Retinal pigment epithelial cell (primary cell): ENCODE measurements at regions not wholly inside any gene's neighbourhood (a gene's known extent, or its start where the extent isn't known, plus 50 kb on each side); places are given as distances from the start of the nearest gene placed in this dataset.
"Not testable (repeated sequence)": the region's sequence is repeated elsewhere in the genome, so short reads cannot be mapped to it uniquely, and the experiment has no call there.

Experiments used
- DNase-seq: peaks from one replicate; pipeline ENCODE4 v3.0.0-alpha.2; 2010; ENCODE audit warnings: low read depth
- H3K4me3 ChIP-seq: 2 replicates; pipeline ENCODE4 v1.5.1; 2011; ENCODE audit warnings: mild to moderate bottlenecking, low read length, control low read depth, moderate library complexity
- CTCF ChIP-seq: conservative IDR thresholded peaks from 2 replicates; pipeline ENCODE4 v1.5.1; 2011; ENCODE audit warnings: low read depth, low read length, control low read depth, inconsistent platforms

GRCh38 chr15:67945131-67945530 lies 105.3 kb upstream of the RNU6-1 start:
- DNase-seq, result no peak

GRCh38 chr15:67945951-67946700 lies 106.3 kb upstream of the RNU6-1 start:
- H3K4me3 ChIP-seq, result no peak overlapping the region
- TF ChIP-seq CTCF, result no peak
- DNase-seq, result peak; percentile 51

More at GRCh38 chr15:67945131-67945530, 105.3 kb upstream of the RNU6-1 start:
- no peak for TF ChIP-seq CTCF
- H3K4me3 ChIP-seq, result no peak overlapping the region

DNA sequence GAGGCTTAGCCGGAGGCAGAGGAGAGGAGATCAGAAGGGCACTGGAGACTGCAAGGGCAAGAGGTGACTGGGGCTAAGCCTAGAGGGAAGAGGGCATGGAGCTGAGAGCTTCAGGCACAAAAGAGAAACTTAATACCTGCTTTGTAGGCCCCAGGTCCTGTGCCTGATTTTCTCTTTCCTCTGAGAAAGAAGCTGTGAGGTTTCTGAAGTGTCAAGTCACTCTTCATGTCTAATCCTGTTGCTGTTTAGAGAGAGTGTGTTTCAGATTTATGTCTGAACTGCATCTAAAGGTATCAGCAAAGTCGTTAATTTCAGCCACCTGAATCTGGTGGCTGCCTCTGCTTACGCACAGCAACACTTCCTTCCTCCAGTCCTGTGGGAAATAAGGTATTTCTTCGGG lies 106.9 kb upstream of the RNU6-1 start:
- no peak for TF ChIP-seq CTCF
- no peak for DNase-seq
- no peak overlapping the region for H3K4me3 ChIP-seq

DNA sequence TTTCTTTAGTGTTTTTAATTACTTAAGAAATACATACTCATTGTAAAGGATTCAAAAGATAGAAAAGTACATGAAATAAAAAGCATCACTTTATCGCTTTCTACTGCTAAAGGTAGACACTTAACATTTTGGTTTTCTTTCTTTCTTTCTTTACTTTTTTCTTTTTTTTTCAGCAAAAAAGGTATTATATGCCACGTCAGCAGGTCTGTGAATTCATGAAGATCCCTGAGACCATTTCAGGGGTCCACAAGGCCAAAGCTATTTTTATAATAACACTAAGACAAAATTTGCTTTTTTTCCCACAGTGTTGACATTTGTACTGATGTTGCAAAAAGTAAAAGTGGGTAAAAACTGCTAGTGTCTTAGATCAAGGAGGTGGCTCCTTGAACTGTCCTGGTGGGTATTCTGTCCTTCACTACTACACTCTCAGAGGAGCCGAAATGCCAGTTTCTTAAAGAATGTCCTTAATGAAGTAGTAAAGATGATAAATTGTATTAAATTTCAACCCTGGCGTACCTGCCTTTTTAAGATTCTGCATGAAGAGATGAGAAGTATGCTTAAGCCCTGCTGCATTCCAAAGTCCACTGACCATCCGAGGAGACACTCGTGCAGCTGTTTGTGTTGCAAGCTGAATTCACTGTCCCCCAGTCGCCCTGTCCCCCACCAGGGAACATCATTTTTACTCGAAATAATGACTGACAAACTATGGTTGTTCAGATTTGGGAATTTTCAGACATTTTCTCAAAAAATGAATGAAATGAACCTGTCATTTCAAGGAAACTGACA lies 106.7 kb upstream of the PIAS1 start:
- no peak for DNase-seq
- H3K4me3 ChIP-seq, result no peak overlapping the region
- no peak for TF ChIP-seq CTCF

DNA sequence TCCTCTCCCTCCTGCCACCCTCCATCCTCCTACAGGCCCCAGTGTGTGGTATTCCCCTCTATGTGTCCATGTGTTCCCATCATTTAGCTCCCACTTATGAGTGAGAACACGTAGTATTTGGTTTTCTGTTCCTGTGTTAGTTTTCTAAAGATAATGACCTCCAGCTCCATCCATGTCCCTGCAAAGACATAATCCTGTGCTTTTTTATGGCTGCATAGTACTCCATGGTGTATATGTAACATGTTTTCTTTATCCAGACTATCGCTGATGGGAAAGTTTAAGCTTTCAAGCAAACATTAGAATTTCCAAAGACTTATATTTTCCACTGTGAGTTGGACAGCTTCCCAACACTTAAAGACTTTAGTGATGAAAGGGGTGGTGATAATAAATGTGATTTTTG lies 105.9 kb upstream of the PIAS1 start:
- no peak overlapping the region for H3K4me3 ChIP-seq
- no peak for DNase-seq
- TF ChIP-seq CTCF, result no peak

DNA sequence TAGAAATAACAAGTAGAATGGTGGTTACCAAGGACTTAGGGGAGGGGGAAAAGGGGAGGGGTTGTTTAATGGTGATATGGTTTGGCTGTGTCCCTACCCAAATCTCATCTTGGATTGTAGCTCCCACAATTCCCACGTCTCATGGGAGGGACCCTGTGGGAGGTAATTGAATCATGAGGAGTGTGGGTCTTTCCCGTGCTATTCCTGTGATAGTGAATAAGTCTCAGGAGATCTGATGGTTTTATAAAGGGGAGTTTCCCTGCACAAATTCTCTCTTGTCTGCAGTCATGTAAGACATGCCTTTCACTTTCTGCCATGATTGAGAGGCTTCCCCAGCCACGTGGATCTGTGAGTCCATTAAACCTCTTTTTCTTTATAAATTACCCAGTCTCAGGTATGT lies 102.9 kb upstream of the PIAS1 start:
- DNase-seq, H3K4me3 ChIP-seq: not testable (repeated sequence)

DNA sequence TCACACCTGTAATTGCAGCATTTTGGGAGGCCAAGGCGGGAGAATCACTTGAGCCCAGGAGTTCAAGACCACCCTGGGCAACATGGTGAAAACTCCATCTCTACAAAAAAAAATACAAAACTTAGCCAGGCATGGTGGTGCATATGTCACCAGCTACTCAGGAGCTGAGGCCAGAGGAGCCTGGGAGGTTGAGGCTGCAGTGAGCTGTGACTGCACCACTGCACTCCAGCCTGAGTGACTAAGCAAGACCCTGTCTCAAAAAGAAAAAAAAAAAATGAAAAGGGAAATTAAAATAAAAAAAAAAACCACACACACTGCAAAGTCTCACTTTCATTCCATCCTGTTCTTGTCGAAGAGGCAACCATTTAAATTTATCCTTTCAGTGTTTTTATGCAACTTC lies 100.8 kb upstream of the PIAS1 start:
- no peak overlapping the region for H3K4me3 ChIP-seq
- no peak for DNase-seq
- no peak for TF ChIP-seq CTCF
